IMR-90 (cell line): ENCODE measurements at regions not wholly inside any gene's neighbourhood (a gene's known extent, or its start where the extent isn't known, plus 50 kb on each side); places are given as distances from the start of the nearest gene placed in this dataset.

Experiments
- ATAC-seq: fragments of 200-7000 bp; cut with Tn5 transposase; 2 replicates; pipeline ENCODE4 v1.9.1; 2020; ENCODE audit warnings: low read depth, mild to moderate bottlenecking, moderate library complexity
- BruUV-seq: library from RNA; stranded (reverse); fragments of 400-500 nt; replicated peaks from 2 replicates; lab custom pipeline; 2021; lab: Mats Ljungman, UMichigan
- CTCF ChIA-PET: fragments of 300-600 bp; formaldehyde crosslinking; extraction: SDS; loops from one replicate; lab custom pipeline; 2021; ENCODE audit warnings: antibody characterized with exemption; lab: Yijun Ruan, JAX
- POLR2A ChIA-PET: fragments of 300-600 bp; sonication (Branson Sonifier 250); formaldehyde crosslinking; loops from one replicate; lab custom pipeline; 2022; ENCODE audit warnings: antibody characterized with exemption; ENCODE audit not compliant: unreplicated experiment; lab: Charles Lee
- DNase-seq: peaks from one replicate; pipeline ENCODE4 v3.0.0; 2013
- H2AFZ ChIP-seq: replicated peaks from 2 replicates; pipeline ENCODE3; 2013; ENCODE audit warnings: low read length, mild to moderate bottlenecking; ENCODE audit not compliant: poor library complexity
- H2AK5ac ChIP-seq: 2 replicates; pipeline ENCODE4 v1.6.1; 2013; ENCODE audit warnings: low read depth, low read length, inconsistent platforms
- H2AK9ac ChIP-seq: replicated peaks from 2 replicates; pipeline ENCODE3; 2013; ENCODE audit warnings: mild to moderate bottlenecking, low read depth, low read length, moderate library complexity; ENCODE audit not compliant: poor library complexity
- H2BK120ac ChIP-seq: 2 replicates; pipeline ENCODE4 v1.6.1; 2013; ENCODE audit warnings: low read depth, low read length, inconsistent platforms
- H2BK15ac ChIP-seq: 3 replicates; pipeline ENCODE4 v1.6.1; 2013; ENCODE audit warnings: low read depth, low read length, inconsistent platforms
- H2BK20ac ChIP-seq: 2 replicates; pipeline ENCODE4 v1.6.1; 2013; ENCODE audit warnings: low read depth, mild to moderate bottlenecking, inconsistent platforms, low read length, moderate library complexity
- H2BK5ac ChIP-seq: 2 replicates; pipeline ENCODE4 v1.6.1; 2013; ENCODE audit warnings: mild to moderate bottlenecking, low read depth, low read length, inconsistent platforms; ENCODE audit not compliant: poor library complexity, severe bottlenecking
- H3K14ac ChIP-seq: replicated peaks from 2 replicates; pipeline ENCODE4 v1.6.1; 2013; ENCODE audit warnings: low read depth, low read length, inconsistent platforms
- H3K18ac ChIP-seq: 2 replicates; pipeline ENCODE4 v1.6.1; 2013; ENCODE audit warnings: low read depth, low read length, control low read depth
- H3K23ac ChIP-seq: 2 replicates; pipeline ENCODE4 v1.6.1; 2013; ENCODE audit warnings: low read depth, low read length, inconsistent platforms
- H3K27ac ChIP-seq: 2 replicates; pipeline ENCODE4 v1.5.1; 2013; ENCODE audit warnings: mild to moderate bottlenecking, control low read depth, low read length; ENCODE audit not compliant: insufficient read depth
- H3K27me3 ChIP-seq: 2 replicates; pipeline ENCODE4 v1.6.1; 2013; ENCODE audit warnings: low read length; ENCODE audit not compliant: control insufficient read depth, insufficient read depth
- H3K36me3 ChIP-seq: 2 replicates; pipeline ENCODE4 v1.6.1; 2013; ENCODE audit warnings: low read length, mixed read lengths; ENCODE audit not compliant: control insufficient read depth, insufficient read depth
- H3K4ac ChIP-seq: 2 replicates; pipeline ENCODE4 v1.6.1; 2013; ENCODE audit warnings: low read depth, low read length, inconsistent platforms
- H3K4me1 ChIP-seq: 2 replicates; pipeline ENCODE4 v1.6.1; 2013; ENCODE audit warnings: low read length, mixed read lengths; ENCODE audit not compliant: control insufficient read depth, insufficient read depth
- H3K4me2 ChIP-seq: 2 replicates; pipeline ENCODE4 v1.6.1; 2013; ENCODE audit warnings: low read depth, mild to moderate bottlenecking, control low read depth, low read length, moderate library complexity
- H3K4me3 ChIP-seq: 2 replicates; pipeline ENCODE4 v1.5.1; 2013; ENCODE audit warnings: low read depth, mild to moderate bottlenecking, control low read depth, low read length, moderate library complexity; ENCODE audit not compliant: insufficient read depth
- H3K56ac ChIP-seq: 2 replicates; pipeline ENCODE4 v1.6.1; 2013; ENCODE audit warnings: low read length, inconsistent platforms; ENCODE audit not compliant: insufficient read depth; ENCODE audit errors: extremely low read depth
- H3K79me1 ChIP-seq, 2 experiments: 2 replicates each; pipeline ENCODE4 v1.6.1; 2013; ENCODE audit warnings: low read length in 2 of 2, inconsistent platforms in 1 of 2, low read depth in 1 of 2
- H3K9ac ChIP-seq: 2 replicates; pipeline ENCODE4 v1.6.1; 2013; ENCODE audit warnings: low read depth, low read length, control low read depth
- H3K9me1 ChIP-seq: 2 replicates; pipeline ENCODE4 v1.6.1; 2013; ENCODE audit warnings: low read length, inconsistent platforms; ENCODE audit not compliant: insufficient read depth
- H3K9me3 ChIP-seq: 2 replicates; pipeline ENCODE4 v1.6.1; 2013; ENCODE audit warnings: low read length; ENCODE audit not compliant: control insufficient read depth, insufficient read depth
- H4K20me1 ChIP-seq: 2 replicates; pipeline ENCODE4 v1.6.1; 2013; ENCODE audit warnings: low read length, inconsistent platforms; ENCODE audit not compliant: insufficient read depth
- H4K5ac ChIP-seq: 2 replicates; pipeline ENCODE4 v1.6.1; 2013; ENCODE audit warnings: mild to moderate bottlenecking, low read depth, low read length, control low read depth
- H4K8ac ChIP-seq, 2 experiments: 2 replicates each; pipeline ENCODE4 v1.6.1; 2013; ENCODE audit warnings: low read depth in 2 of 2, low read length in 2 of 2, control low read depth in 1 of 2, inconsistent platforms in 1 of 2
- H4K91ac ChIP-seq: 2 replicates; pipeline ENCODE4 v1.6.1; 2013; ENCODE audit warnings: low read depth, low read length, inconsistent platforms; ENCODE audit not compliant: insufficient read depth
- BHLHE40 ChIP-seq: fragments of 150-350 bp; IDR thresholded peaks from 2 replicates; pipeline ENCODE4 v1.6.1; 2016; ENCODE audit warnings: mild to moderate bottlenecking, low read depth, low read length
- CEBPB ChIP-seq: IDR thresholded peaks from 2 replicates; pipeline ENCODE4 v1.6.1; 2012; ENCODE audit warnings: low read depth, low read length, improper control_type of control experiment
- CTCF ChIP-seq: conservative IDR thresholded peaks from 2 replicates; pipeline ENCODE4 v1.5.1; 2012; ENCODE audit warnings: mild to moderate bottlenecking, low read depth, low read length, improper control_type of control experiment
- ELK1 ChIP-seq: fragments of 150-350 bp; IDR thresholded peaks from 2 replicates; pipeline ENCODE4 v1.6.1; 2016; ENCODE audit warnings: low read depth, mild to moderate bottlenecking, low read length, moderate library complexity, borderline replicate concordance
- FOS ChIP-seq: fragments of 150-350 bp; IDR thresholded peaks from 2 replicates; pipeline ENCODE4 v1.6.1; 2016; ENCODE audit warnings: low read depth, low read length
- MAZ ChIP-seq: IDR thresholded peaks from 2 replicates; pipeline ENCODE4 v1.6.1; 2012; ENCODE audit warnings: low read depth, mild to moderate bottlenecking, low read length, improper control_type of control experiment, moderate library complexity, borderline replicate concordance
- NFE2L2 ChIP-seq: fragments of 150-350 bp; IDR thresholded peaks from 2 replicates; pipeline ENCODE4 v1.6.1; 2016; ENCODE audit warnings: low read depth, mild to moderate bottlenecking, low read length
- POLR2A ChIP-seq: IDR thresholded peaks from 2 replicates; pipeline ENCODE4 v1.6.1; 2012; ENCODE audit warnings: mild to moderate bottlenecking, low read depth, low read length
- RAD21 ChIP-seq: IDR thresholded peaks from 2 replicates; pipeline ENCODE4 v1.6.1; 2012; ENCODE audit warnings: low read length, improper control_type of control experiment
- RCOR1 ChIP-seq: IDR thresholded peaks from 2 replicates; pipeline ENCODE4 v1.6.1; 2012; ENCODE audit warnings: mild to moderate bottlenecking, low read length, improper control_type of control experiment; ENCODE audit not compliant: insufficient replicate concordance
- RFX5 ChIP-seq: IDR thresholded peaks from 2 replicates; pipeline ENCODE4 v1.8.0; 2012; ENCODE audit warnings: low read depth, mild to moderate bottlenecking, low read length, moderate library complexity
- SMC3 ChIP-seq: fragments of 150-350 bp; IDR thresholded peaks from 2 replicates; pipeline ENCODE4 v1.6.1; 2016; ENCODE audit warnings: low read depth, mild to moderate bottlenecking, antibody characterized with exemption, low read length, moderate library complexity
- USF2 ChIP-seq: fragments of 150-350 bp; IDR thresholded peaks from 2 replicates; pipeline ENCODE4 v1.6.1; 2017; ENCODE audit warnings: mild to moderate bottlenecking, antibody characterized with exemption, low read length, low read depth
- WGBS, 2 experiments: methylation state at CpG; one replicate each; pipeline versions ENCODE4 v1.1.5 to v1.1.7; 2013; ENCODE audit warnings: missing lambda C conversion rate in 2 of 2; ENCODE audit not compliant: insufficient read length in 1 of 2; ENCODE audit errors: extremely low coverage in 2 of 2; 5-methylcytosine and 5-hydroxymethylcytosine counted together
- dilution Hi-C: fragments of 300-500 bp; cut with HindIII; formaldehyde crosslinking; loops from one replicate; pipeline ENCODE4 v1.14.3; 2018; ENCODE audit warnings: low sequenced_read_pairs; ENCODE audit not compliant: unreplicated experiment
- in situ Hi-C: fragments of 300-500 bp; cut with MboI; formaldehyde crosslinking; loops from 3 replicates; pipeline ENCODE4 v1.14.3; 2019; ENCODE audit warnings: low sequenced_read_pairs, inconsistent platforms, mixed read lengths
- intact Hi-C: fragments of 100-400 bp; cut with micrococcal nuclease; formaldehyde crosslinking; loops from 2 replicates; pipeline ENCODE4 v1.10.0; 2022

GRCh38 chr3:82506204-82506603, 744.8 kb upstream of the GBE1 start:
- Histone ChIP-seq H3K18ac (no peak overlapping the region), H3K23ac (no peak overlapping the region), H3K4me2 (no peak overlapping the region), H4K91ac (no peak overlapping the region), H2BK20ac (no peak overlapping the region), H4K8ac (no peak overlapping the region), H2BK5ac (no peak overlapping the region), H3K9ac (no peak overlapping the region), H3K4me1 (no peaks in the 10 kb centered on the region), H2AK5ac (no peak overlapping the region), H3K9me1 (no peaks in the 10 kb centered on the region), H3K56ac (no peak overlapping the region), H3K36me3 (no peaks in the 10 kb centered on the region), H3K14ac (no peak overlapping the region), H2AFZ (no peak overlapping the region), H2BK120ac (no peak overlapping the region), H2BK15ac (no peak overlapping the region), H2AK9ac (no peak overlapping the region), H4K20me1 (no peaks in the 10 kb centered on the region), H3K4ac (no peak overlapping the region), H3K79me1 (no peaks in the 10 kb centered on the region), H3K4me3 (no peak overlapping the region), H4K5ac (no peak overlapping the region), H3K27me3 (no peaks in the 10 kb centered on the region), H3K27ac (no peak overlapping the region), H3K9me3 (peaks cover 23% of the 10 kb centered on the region)
- ChIA-PET CTCF (no interaction called here), POLR2A (no interaction called here)
- ATAC-seq (no peak), DNase-seq (no peak)
- 77% methylated on average over 3 of the region's 6 CpGs; no CpG with 5 or more reads in 1 of the 2 experiments for WGBS, 2 experiments
- no TSS peak for BruUV-seq
- TF ChIP-seq MAZ (no peak), SMC3 (no peak), CEBPB (no peak), USF2 (no peak), RCOR1 (no peak), POLR2A (no peak), ELK1 (no peak), BHLHE40 (no peak), NFE2L2 (no peak), RFX5 (no peak), FOS (no peak), RAD21 (no peak), CTCF (no peak)
- in situ Hi-C loops = no loop called here
- dilution Hi-C loops = no loop called here
- intact Hi-C loops = no loop called here
